GM10266 (cell line): ENCODE measurements at regions not wholly inside any gene's neighbourhood (a gene's known extent, or its start where the extent isn't known, plus 50 kb on each side); places are given as distances from the start of the nearest gene placed in this dataset.

Experiments
- DNase-seq: peaks from one replicate; pipeline ENCODE4 v3.0.0; 2012; ENCODE audit errors: extremely low spot score
- TF ChIP-seq, protein P1 (sequence below): IDR thresholded peaks from 2 replicates; pipeline ENCODE4 v1.5.1; 2012; ENCODE audit warnings: mild to moderate bottlenecking, low read depth; ENCODE audit not compliant: control insufficient read depth, insufficient read depth; ENCODE audit errors: missing control alignments

DNA sequence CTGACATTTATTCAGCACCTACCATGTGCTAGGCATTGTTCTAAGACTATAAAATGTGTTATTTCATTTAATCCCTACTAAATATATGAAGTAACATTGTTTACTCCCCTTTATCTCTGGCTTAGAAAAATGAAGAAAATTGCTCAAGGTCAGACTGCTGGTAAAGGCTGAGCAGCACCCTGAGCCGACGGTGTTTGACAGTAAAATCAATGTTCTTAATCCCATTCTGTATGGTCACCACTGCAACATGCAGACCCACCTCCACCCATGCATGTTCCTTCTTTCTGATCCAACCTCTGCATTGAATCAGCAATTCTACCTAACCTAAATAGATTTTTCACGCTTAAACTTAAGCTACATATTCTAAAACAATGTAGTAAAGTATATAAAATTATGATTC is 216.5 kb downstream of the ZBBX start:
- TF ChIP-seq, protein P1, sequence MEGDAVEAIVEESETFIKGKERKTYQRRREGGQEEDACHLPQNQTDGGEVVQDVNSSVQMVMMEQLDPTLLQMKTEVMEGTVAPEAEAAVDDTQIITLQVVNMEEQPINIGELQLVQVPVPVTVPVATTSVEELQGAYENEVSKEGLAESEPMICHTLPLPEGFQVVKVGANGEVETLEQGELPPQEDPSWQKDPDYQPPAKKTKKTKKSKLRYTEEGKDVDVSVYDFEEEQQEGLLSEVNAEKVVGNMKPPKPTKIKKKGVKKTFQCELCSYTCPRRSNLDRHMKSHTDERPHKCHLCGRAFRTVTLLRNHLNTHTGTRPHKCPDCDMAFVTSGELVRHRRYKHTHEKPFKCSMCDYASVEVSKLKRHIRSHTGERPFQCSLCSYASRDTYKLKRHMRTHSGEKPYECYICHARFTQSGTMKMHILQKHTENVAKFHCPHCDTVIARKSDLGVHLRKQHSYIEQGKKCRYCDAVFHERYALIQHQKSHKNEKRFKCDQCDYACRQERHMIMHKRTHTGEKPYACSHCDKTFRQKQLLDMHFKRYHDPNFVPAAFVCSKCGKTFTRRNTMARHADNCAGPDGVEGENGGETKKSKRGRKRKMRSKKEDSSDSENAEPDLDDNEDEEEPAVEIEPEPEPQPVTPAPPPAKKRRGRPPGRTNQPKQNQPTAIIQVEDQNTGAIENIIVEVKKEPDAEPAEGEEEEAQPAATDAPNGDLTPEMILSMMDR = no peak
- DNase-seq = no peak

DNA sequence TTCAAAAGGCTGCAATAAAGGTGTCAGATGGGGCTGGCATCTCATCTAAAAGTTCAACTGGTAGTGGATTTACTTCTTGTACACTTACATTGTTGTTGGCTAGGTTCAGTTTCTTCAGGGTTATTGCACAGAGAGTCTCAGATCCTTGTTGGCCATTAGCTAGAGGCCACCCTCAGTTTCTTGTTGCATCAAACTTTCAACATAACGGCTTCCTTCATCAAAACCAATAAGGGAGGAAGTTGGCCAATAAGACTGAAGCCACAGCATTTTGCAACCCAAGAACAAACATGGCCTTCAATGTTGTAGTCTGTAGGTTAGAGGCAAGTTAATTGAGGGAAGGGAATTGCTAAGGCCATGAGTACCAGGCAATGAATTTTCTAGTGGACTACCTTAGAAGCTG is 218.0 kb downstream of the ZBBX start:
- DNase-seq = no peak
- TF ChIP-seq, protein P1 = no peak

DNA sequence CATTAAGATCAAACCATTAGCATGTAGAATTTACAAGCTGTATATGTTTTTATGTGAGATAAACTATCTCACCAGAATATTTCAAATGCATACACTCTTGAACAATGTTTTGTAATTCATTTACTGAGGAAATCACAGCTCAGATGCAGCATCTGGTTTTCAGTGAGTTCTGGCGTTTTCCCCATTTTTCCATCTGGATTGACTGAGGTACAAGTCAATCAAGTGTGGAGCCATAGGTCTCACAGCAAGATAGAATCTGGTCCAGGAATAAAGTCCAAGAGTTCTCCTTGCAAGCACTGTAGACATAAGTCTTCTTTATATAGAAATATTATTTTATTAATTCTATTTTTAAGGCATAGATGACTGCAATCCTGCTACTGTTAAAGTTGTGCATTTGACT is 219.3 kb downstream of the ZBBX start:
- DNase-seq = no peak
- TF ChIP-seq, protein P1 = no peak

DNA sequence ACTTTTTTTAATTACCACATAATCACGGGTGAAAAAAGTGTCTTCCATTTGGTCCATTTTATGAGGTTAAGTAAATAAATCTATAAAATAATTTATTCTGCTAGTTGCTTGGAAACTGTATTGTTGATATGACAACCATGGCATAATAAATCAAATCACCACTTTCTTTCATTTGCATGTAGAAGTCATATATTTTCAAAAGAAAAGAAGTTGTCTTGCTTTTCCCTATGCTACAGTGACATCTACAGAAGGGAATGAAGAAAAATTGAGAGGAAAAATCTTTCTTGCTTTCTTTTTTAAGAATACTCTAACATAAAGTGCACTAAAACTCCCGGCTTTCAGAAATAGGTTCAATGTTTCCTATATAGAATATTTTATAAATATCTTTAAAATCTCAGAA is 228.5 kb downstream of the ZBBX start:
- no peak for DNase-seq
- TF ChIP-seq, protein P1 = no peak

DNA sequence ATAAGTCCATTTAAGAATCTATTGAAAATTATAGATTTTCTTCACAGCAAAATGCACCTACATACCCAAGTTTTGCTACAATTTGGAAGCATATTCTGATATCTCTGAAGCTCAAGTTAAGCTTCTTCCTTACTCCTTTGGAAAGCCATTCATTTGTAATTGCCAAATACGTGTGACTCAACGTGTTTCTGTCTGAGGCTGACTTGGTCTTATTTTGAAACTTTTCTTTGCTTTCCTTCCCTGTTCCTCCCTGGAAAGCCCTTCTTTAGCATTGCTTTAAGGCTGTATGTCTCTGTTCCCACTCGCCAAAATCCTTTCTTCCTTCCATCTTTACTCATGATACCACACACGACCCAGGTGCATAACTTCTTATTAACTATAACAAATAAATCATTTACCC is 232.0 kb downstream of the ZBBX start:
- DNase-seq = no peak
- TF ChIP-seq, protein P1 = no peak

DNA sequence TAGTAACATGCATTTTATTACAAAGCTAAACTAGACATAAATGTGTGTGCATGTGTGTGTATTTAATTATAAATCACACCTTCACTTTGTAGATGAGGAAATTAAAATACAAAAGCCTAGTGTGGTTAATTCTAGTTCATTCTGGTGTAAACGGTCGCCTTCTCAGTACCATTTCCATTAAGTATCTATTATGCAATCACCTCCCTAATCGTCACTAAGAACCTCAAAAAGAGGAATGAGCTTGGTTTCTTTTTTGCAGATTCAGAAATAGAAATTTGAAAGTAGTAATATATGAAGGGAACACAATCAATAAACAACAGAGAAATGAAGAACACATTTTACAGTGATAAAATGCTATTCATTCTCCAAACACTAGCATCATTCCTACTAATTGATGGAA is 233.2 kb downstream of the ZBBX start:
- no peak for DNase-seq
- TF ChIP-seq, protein P1 = no peak

DNA sequence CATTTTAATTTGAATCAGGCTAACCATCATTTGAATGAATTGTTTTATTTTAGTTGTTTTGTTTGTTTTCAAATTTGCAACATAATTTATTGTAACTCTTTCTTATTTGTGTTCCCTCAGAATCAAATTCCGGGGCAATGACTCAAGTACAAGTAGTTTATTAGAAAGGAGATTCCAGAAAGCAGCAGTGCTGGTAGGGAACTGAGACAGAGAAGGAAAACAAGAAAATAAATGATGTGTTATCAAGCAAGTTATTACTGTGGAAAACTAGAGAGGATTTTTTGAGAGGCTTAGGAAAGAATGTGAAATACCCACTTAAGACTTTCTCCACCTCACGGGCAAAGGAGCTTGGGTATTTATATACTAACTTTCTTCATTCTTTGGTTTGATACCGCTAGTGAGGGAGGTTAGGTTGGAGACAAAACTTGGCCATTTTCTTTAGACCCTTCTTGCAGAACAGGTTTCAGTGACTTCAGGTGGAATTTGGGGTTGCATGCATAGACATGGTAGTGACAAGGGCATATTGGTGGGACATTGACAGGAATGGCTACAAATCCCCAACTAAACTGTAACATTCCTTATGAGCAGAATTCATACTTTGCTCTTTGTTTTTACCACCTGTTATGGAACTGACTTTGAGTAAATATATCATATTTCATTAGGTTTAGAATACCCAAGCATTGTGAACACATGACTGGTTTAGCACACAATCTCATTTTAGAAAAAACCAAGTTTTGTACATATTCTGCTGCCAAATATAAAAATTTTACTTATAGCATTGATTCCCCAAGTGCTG is 254.3 kb downstream of the ZBBX start:
- no peak for DNase-seq
- TF ChIP-seq, protein P1 = no peak
